ENCODE measurements at regions not wholly inside any gene's neighbourhood (a gene's known extent, or its start where the extent isn't known, plus 50 kb on each side); places are given as distances from the start of the nearest gene placed in this dataset.

- Histone ChIP-seq H3K9me1 (ENCODE audit: control insufficient read depth, insufficient read depth, low read length) (no peaks in the 10 kb centered on the region), H3K36me3 (ENCODE audit: control insufficient read depth, insufficient read depth, low read length) (no peaks in the 10 kb centered on the region), H3K27ac (ENCODE audit: extremely low read depth, low read depth, low read length) (no peak overlapping the region), H2AFZ (ENCODE audit: low read depth, low read length) (no peak overlapping the region), H4K20me1 (replicated peaks; ENCODE audit: control insufficient read depth, insufficient read depth, low read length) (no peaks in the 10 kb centered on the region), H3K4me2 (ENCODE audit: insufficient read depth, low read length) (no peak overlapping the region), H3K4me3 (no peak overlapping the region), H3K27me3 (ENCODE audit: control insufficient read depth in 2 of 2, insufficient read depth in 2 of 2, low read length in 2 of 2) (no peaks in the 10 kb centered on the region), H3K79me2 (ENCODE audit: control insufficient read depth, insufficient read depth, low read length) (no peaks in the 10 kb centered on the region), H3K4me1 (replicated peaks in 1 of 2; ENCODE audit: control insufficient read depth in 2 of 2, insufficient read depth in 2 of 2, low read length in 2 of 2) (no peaks in the 10 kb centered on the region), H3K9me3 (replicated peaks; ENCODE audit: control insufficient read depth, insufficient read depth, low read depth, low read length) (no peaks in the 10 kb centered on the region), H3K9ac (ENCODE audit: insufficient read depth in 1 of 2, low read depth in 2 of 2, low read length in 2 of 2) (no peak overlapping the region)
- in situ Hi-C loops (cut with MboI), result no loop called here
- no peak for DNase-seq (ENCODE audit: extremely low read depth in 1 of 4, low spot score in 3 of 4)
- ChIA-PET POLR2A (no interaction called here), CTCF (ENCODE audit: low intra/inter-chr PET ratio) (no interaction called here)
- intact Hi-C loops (cut with micrococcal nuclease), result no loop called here
- BruUV-seq (replicated peaks), result no TSS peak
- no peak for TF ChIP-seq NEUROD1 (IDR thresholded peaks at IDR 0.05; ENCODE audit: borderline replicate concordance, low read depth, low read length, partially characterized antibody)
- TF ChIP-seq, protein P1, sequence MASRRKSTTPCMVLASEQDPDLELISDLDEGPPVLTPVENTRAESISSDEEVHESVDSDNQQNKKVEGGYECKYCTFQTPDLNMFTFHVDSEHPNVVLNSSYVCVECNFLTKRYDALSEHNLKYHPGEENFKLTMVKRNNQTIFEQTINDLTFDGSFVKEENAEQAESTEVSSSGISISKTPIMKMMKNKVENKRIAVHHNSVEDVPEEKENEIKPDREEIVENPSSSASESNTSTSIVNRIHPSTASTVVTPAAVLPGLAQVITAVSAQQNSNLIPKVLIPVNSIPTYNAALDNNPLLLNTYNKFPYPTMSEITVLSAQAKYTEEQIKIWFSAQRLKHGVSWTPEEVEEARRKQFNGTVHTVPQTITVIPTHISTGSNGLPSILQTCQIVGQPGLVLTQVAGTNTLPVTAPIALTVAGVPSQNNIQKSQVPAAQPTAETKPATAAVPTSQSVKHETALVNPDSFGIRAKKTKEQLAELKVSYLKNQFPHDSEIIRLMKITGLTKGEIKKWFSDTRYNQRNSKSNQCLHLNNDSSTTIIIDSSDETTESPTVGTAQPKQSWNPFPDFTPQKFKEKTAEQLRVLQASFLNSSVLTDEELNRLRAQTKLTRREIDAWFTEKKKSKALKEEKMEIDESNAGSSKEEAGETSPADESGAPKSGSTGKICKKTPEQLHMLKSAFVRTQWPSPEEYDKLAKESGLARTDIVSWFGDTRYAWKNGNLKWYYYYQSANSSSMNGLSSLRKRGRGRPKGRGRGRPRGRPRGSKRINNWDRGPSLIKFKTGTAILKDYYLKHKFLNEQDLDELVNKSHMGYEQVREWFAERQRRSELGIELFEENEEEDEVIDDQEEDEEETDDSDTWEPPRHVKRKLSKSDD (conservative IDR thresholded peaks at IDR 0.05; ENCODE audit: low read length), result no peak
- no peak for TF ChIP-seq ZNF785 (CRISPR knock-in tag; IDR thresholded peaks at IDR 0.05)
- TF ChIP-seq E2F5 (CRISPR knock-in tag; IDR thresholded peaks at IDR 0.05), result no peak
- TF ChIP-seq ZBTB33 (CRISPR knock-in tag; IDR thresholded peaks at IDR 0.05), result no peak
- no peak for TF ChIP-seq MITF (IDR thresholded peaks at IDR 0.05)
- TF ChIP-seq, protein P2, sequence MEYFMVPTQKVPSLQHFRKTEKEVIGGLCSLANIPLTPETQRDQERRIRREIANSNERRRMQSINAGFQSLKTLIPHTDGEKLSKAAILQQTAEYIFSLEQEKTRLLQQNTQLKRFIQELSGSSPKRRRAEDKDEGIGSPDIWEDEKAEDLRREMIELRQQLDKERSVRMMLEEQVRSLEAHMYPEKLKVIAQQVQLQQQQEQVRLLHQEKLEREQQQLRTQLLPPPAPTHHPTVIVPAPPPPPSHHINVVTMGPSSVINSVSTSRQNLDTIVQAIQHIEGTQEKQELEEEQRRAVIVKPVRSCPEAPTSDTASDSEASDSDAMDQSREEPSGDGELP (CRISPR knock-in tag; IDR thresholded peaks at IDR 0.05; ENCODE audit: borderline replicate concordance), result no peak
- no peak for TF ChIP-seq PYGO2 (tag; IDR thresholded peaks at IDR 0.05)
- no peak for TF ChIP-seq ESRRB (CRISPR knock-in tag; IDR thresholded peaks at IDR 0.05; ENCODE audit: borderline replicate concordance)
- no peak for FAIRE-seq
- 60% methylated on average over 1 of the region's 1 CpG for WGBS (ENCODE audit: insufficient coverage, low coverage, missing lambda C conversion rate)
- ATAC-seq, result no peak
Measured at GRCh38 chr13:75016225-75016624, 465.7 kb downstream of the TBC1D4 start.

All from K562 (cell line).